ENCODE measurements at regions not wholly inside any gene's neighbourhood (a gene's known extent, or its start where the extent isn't known, plus 50 kb on each side); places are given as distances from the start of the nearest gene placed in this dataset.

GRCh38 chr2:139020287-139020686 lies 240.1 kb upstream of the NXPH2 start:
- no peak for DNase-seq (ENCODE audit: low spot score)

GRCh38 chr2:139018252-139018651 lies 238.1 kb upstream of the NXPH2 start:
- no peak for DNase-seq (ENCODE audit: low spot score)

- DNase-seq (ENCODE audit: low spot score) = no peak
Observed at GRCh38 chr2:139007130-139007529, 226.9 kb upstream of the NXPH2 start.

- DNase-seq (ENCODE audit: low spot score) = no peak
Observed at GRCh38 chr2:139000131-139000785, 220.1 kb upstream of the NXPH2 start.

- DNase-seq (ENCODE audit: low spot score) = no peak
Observed at GRCh38 chr2:138997856-138998517, 217.8 kb upstream of the NXPH2 start.

- no peak for DNase-seq (ENCODE audit: low spot score)
Observed at GRCh38 chr2:138997346-138997745, 217.2 kb upstream of the NXPH2 start.

- DNase-seq (ENCODE audit: low spot score) = no peak
Observed at GRCh38 chr2:138994502-138994901, 214.3 kb upstream of the NXPH2 start.

- DNase-seq (ENCODE audit: low spot score) = no peak
Observed at GRCh38 chr2:138985881-138986280, 205.7 kb upstream of the NXPH2 start.

GRCh38 chr2:138979131-138979785 lies 199.1 kb upstream of the NXPH2 start:
- DNase-seq (ENCODE audit: low spot score) = no peak

GRCh38 chr2:138974651-138975050 lies 194.5 kb upstream of the NXPH2 start:
- DNase-seq (ENCODE audit: low spot score) = no peak

- no peak for DNase-seq (ENCODE audit: low spot score)
Observed at GRCh38 chr2:138964418-138964817, 184.2 kb upstream of the NXPH2 start.

- DNase-seq (ENCODE audit: low spot score) = no peak
Observed at GRCh38 chr2:138962686-138963085, 182.5 kb upstream of the NXPH2 start.

- no peak for DNase-seq (ENCODE audit: low spot score)
Observed at GRCh38 chr2:138960191-138960590, 180.0 kb upstream of the NXPH2 start.

GRCh38 chr2:138959031-138959430 lies 178.8 kb upstream of the NXPH2 start:
- DNase-seq (ENCODE audit: low spot score) = no peak

- DNase-seq (ENCODE audit: low spot score) = no peak
Observed at GRCh38 chr2:138956116-138956515, 175.9 kb upstream of the NXPH2 start.

- DNase-seq (ENCODE audit: low spot score) = no peak
Observed at GRCh38 chr2:138950486-138950885, 170.3 kb upstream of the NXPH2 start.

GRCh38 chr2:138949517-138949916 lies 169.3 kb upstream of the NXPH2 start:
- DNase-seq (ENCODE audit: low spot score) = no peak

- no peak for DNase-seq (ENCODE audit: low spot score)
Observed at GRCh38 chr2:138948070-138948539, 167.9 kb upstream of the NXPH2 start.

- no peak for DNase-seq (ENCODE audit: low spot score)
Observed at GRCh38 chr2:138943470-138943869, 163.3 kb upstream of the NXPH2 start.

- DNase-seq (ENCODE audit: low spot score) = no peak
Observed at GRCh38 chr2:138942466-138942865, 162.3 kb upstream of the NXPH2 start.

- DNase-seq (ENCODE audit: low spot score) = no peak
Observed at GRCh38 chr2:138931284-138932256, 151.4 kb upstream of the NXPH2 start.

GRCh38 chr2:138930571-138930970 lies 150.4 kb upstream of the NXPH2 start:
- DNase-seq (ENCODE audit: low spot score) = no peak
